ENCODE measurements at regions not wholly inside any gene's neighbourhood (a gene's known extent, or its start where the extent isn't known, plus 50 kb on each side); places are given as distances from the start of the nearest gene placed in this dataset.

- TF ChIP-seq SP2 (IDR thresholded peaks at IDR 0.05; ENCODE audit: low read length), result no peak
- no peak for TF ChIP-seq CBX8 (IDR thresholded peaks at IDR 0.05; ENCODE audit: borderline replicate concordance, low read depth, low read length)
- TF ChIP-seq CEBPB (IDR thresholded peaks at IDR 0.05; ENCODE audit: low read depth, low read length), result no peak
Measured at GRCh38 chr3:190716211-190716610, 146.3 kb downstream of the GMNC start (continued).

Measured in H1 (cell line).